GM18502 (cell line): ENCODE measurements at regions not wholly inside any gene's neighbourhood (a gene's known extent, or its start where the extent isn't known, plus 50 kb on each side); places are given as distances from the start of the nearest gene placed in this dataset.
"Not testable (repeated sequence)": the region's sequence is repeated elsewhere in the genome, so short reads cannot be mapped to it uniquely, and the experiment has no call there.

ENCODE experiments used
- ATAC-seq: cut with Tn5 transposase; IDR thresholded peaks from one replicate; pipeline ENCODE4 v1.9.1; 2021; ENCODE audit warnings: mild to moderate bottlenecking; ENCODE audit not compliant: unreplicated experiment, poor library complexity

GRCh38 chr6:16041327-16041726 is 87.6 kb upstream of the MYLIP start:
- ATAC-seq = no peak

GRCh38 chr6:16040628-16040974 is 88.3 kb upstream of the MYLIP start:
- ATAC-seq = no peak

- not testable (repeated sequence) for ATAC-seq
Observed at GRCh38 chr6:16039892-16040627, 88.8 kb upstream of the MYLIP start.

GRCh38 chr6:16038938-16039337 is 89.9 kb upstream of the MYLIP start:
- ATAC-seq = no peak

GRCh38 chr6:16035488-16036080 is 93.3 kb upstream of the MYLIP start:
- no peak for ATAC-seq

- ATAC-seq = no peak
Observed at GRCh38 chr6:16033214-16033613, 95.7 kb upstream of the MYLIP start.

GRCh38 chr6:16031278-16031981 is 97.5 kb upstream of the MYLIP start:
- no peak for ATAC-seq

GRCh38 chr6:16028966-16029365 is 99.9 kb upstream of the MYLIP start:
- ATAC-seq = no peak

- ATAC-seq = no peak
Observed at GRCh38 chr6:16020259-16020658, 108.6 kb upstream of the MYLIP start.

GRCh38 chr6:16019462-16019861 is 109.4 kb upstream of the MYLIP start:
- ATAC-seq = no peak

- no peak for ATAC-seq
Observed at GRCh38 chr6:16018626-16019025, 110.3 kb upstream of the MYLIP start.

- ATAC-seq = not testable (repeated sequence)
Observed at GRCh38 chr6:16014325-16014724, 114.6 kb upstream of the MYLIP start.

- no peak for ATAC-seq
Observed at GRCh38 chr6:16007146-16007545, 121.7 kb upstream of the MYLIP start.

GRCh38 chr6:16006681-16007080 is 122.2 kb upstream of the MYLIP start:
- ATAC-seq = no peak

- no peak for ATAC-seq
Observed at GRCh38 chr6:16004934-16005679, 123.8 kb upstream of the MYLIP start.

GRCh38 chr6:16003197-16003491 is 125.7 kb upstream of the MYLIP start:
- no peak for ATAC-seq

- ATAC-seq = no peak
Observed at GRCh38 chr6:16002332-16003196, 126.3 kb upstream of the MYLIP start.

GRCh38 chr6:16001158-16001557 is 127.7 kb upstream of the MYLIP start:
- no peak for ATAC-seq

- ATAC-seq = no peak
Observed at GRCh38 chr6:15999201-15999600, 129.7 kb upstream of the MYLIP start.
